Stomach (tissue), 8 donors: ENCODE measurements at regions not wholly inside any gene's neighbourhood (a gene's known extent, or its start where the extent isn't known, plus 50 kb on each side); places are given as distances from the start of the nearest gene placed in this dataset.

ENCODE experiments used
- DNase-seq, 2 donors: peaks; one replicate each; pipeline versions ENCODE4 v3.0.0 to v3.0.0-alpha.2; 2013 to 2019
- H3K27ac ChIP-seq, 5 donors: fragments of 200-600 bp in 4 of 5; sonication (generic) in 4 of 5; one replicate each; pipeline ENCODE4 v1.5.1; 2013 to 2019; ENCODE audit warnings: mild to moderate bottlenecking in 1 of 5, moderate library complexity in 1 of 5
- H3K27me3 ChIP-seq, 3 donors: fragments of 200-600 bp; sonication (generic); one replicate each; pipeline ENCODE4 v1.5.1; 2017 to 2019; ENCODE audit warnings: mixed run types in 1 of 3
- H3K36me3 ChIP-seq, 4 donors: fragments of 200-600 bp; sonication (generic); 1 replicate in 3 of 4; 2 replicates in 1 of 4; pipeline ENCODE4 v1.5.1; 2016 to 2019
- H3K4me1 ChIP-seq, 4 donors: fragments of 200-600 bp; sonication (generic); one replicate each; pipeline ENCODE4 v1.5.1; 2016 to 2019
- H3K4me3 ChIP-seq, 4 donors: fragments of 200-600 bp; sonication (generic) in 3 of 4; one replicate each; pipeline ENCODE4 v1.5.1; 2016 to 2019; ENCODE audit warnings: mild to moderate bottlenecking in 1 of 4
- H3K9me3 ChIP-seq, 4 donors: fragments of 200-600 bp; sonication (generic); one replicate each; pipeline ENCODE4 v1.5.1; 2016 to 2019
- CTCF ChIP-seq, 7 experiments: fragments of 450-650 bp in 4 of 7; fragments of 200-600 bp in 3 of 7; sonication (generic) in 3 of 7; IDR thresholded peaks; one replicate each; pipeline ENCODE4 v1.5.1; 2016 to 2019; ENCODE audit warnings: antibody characterized with exemption in 7 of 7, control low read depth in 2 of 7, mild to moderate bottlenecking in 1 of 7
- EP300 ChIP-seq: sonication (generic); formaldehyde crosslinking; IDR thresholded peaks from one replicate; pipeline ENCODE4 v1.6.1; 2017; ENCODE audit warnings: antibody characterized with exemption
- POLR2A ChIP-seq, 4 donors: fragments of 450-650 bp; IDR thresholded peaks; one replicate each; pipeline ENCODE4 v1.6.1; 2016; ENCODE audit warnings: antibody characterized with exemption in 4 of 4, control low read depth in 2 of 4, mild to moderate bottlenecking in 1 of 4, moderate library complexity in 1 of 4
- POLR2AphosphoS5 ChIP-seq, 3 donors: sonication (generic); formaldehyde crosslinking; IDR thresholded peaks; one replicate each; pipeline ENCODE4 v1.6.1; 2016; ENCODE audit warnings: antibody characterized with exemption in 3 of 3
- WGBS, 5 donors: extraction: QIAGEN DNeasy Blood & Tissue Kit in 3 of 5; methylation state at CpG; one replicate each; pipeline versions ENCODE4 v1.1.5 to v1.1.7; 2013 to 2018; 5-methylcytosine and 5-hydroxymethylcytosine counted together
- intact Hi-C: fragments of 100-400 bp; cut with DNase I; formaldehyde crosslinking; loops from one replicate; pipeline ENCODE4 v1.15.1; 2023; ENCODE audit warnings: low total_unique reads
- donor health status: healthy with polysubstance abuse.
- donor health status: Bipolar disorder and iron deficiency.
- donor health status: healthy.

DNA sequence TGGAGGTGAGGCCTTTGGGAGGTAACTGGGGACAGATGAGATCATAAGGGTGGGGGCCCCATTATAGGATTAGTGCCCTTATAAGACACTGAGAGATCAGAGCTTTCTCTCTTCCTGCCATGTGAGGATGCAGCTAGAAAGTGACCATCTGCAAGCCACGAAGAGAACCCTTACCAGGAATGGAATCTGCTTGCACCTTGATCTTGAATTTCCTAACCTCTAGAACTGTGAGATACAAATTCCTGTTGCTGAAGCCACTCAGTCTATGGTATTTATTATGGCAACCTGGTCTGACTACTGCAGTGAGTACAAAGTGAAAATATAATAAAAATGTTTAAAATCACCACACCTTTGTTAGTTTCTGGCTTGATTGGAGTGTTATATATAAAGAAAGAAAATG lies 388.0 kb downstream of the LMO7 start:
- no peak overlapping the region for H3K4me3 ChIP-seq
- no peak for TF ChIP-seq CTCF (IDR thresholded peaks at IDR 0.05)
- TF ChIP-seq POLR2AphosphoS5 (IDR thresholded peaks at IDR 0.05) = no peak
- TF ChIP-seq EP300 = no peak
- no peak for TF ChIP-seq POLR2A (IDR thresholded peaks at IDR 0.05)
- H3K36me3 ChIP-seq = no peaks in the 10 kb centered on the region
- no peak for DNase-seq
- no peak overlapping the region for H3K27ac ChIP-seq
- no peaks in the 10 kb centered on the region for H3K27me3 ChIP-seq
- H3K4me1 ChIP-seq = no peaks in the 10 kb centered on the region
- H3K9me3 ChIP-seq = peaks cover 0 to 6% (median 0%) of the 10 kb centered on the region in 4 donors
- WGBS, 5 donors = 75 to 89% (median 81%) methylated on average over 1 of the region's 1 CpG
- intact Hi-C loops = no loop called here

GRCh38 chr13:76023652-76024051 lies 387.5 kb downstream of the LMO7 start:
- no peak overlapping the region for H3K27ac ChIP-seq
- no peaks in the 10 kb centered on the region for H3K4me1 ChIP-seq
- DNase-seq = no peak
- H3K36me3 ChIP-seq = no peaks in the 10 kb centered on the region
- H3K9me3 ChIP-seq = peaks cover 0 to 6% (median 0%) of the 10 kb centered on the region in 4 donors
- WGBS, 5 donors = 79 to 81% (median 81%) methylated on average over 2 of the region's 2 CpGs
- no peak overlapping the region for H3K4me3 ChIP-seq
- TF ChIP-seq CTCF (IDR thresholded peaks at IDR 0.05) (no peak), POLR2A (IDR thresholded peaks at IDR 0.05) (no peak), POLR2AphosphoS5 (IDR thresholded peaks at IDR 0.05) (no peak), EP300 (no peak)
- H3K27me3 ChIP-seq = no peaks in the 10 kb centered on the region
- intact Hi-C loops = no loop called here

- intact Hi-C loops = no loop called here
- 78 to 90% (median 85%) methylated on average over 4 of the region's 4 CpGs for WGBS, 5 donors
- Histone ChIP-seq H3K27ac (no peak overlapping the region), H3K9me3 (peaks cover 0 to 6% (median 0%) of the 10 kb centered on the region in 4 donors), H3K4me1 (no peaks in the 10 kb centered on the region), H3K36me3 (no peaks in the 10 kb centered on the region), H3K27me3 (no peaks in the 10 kb centered on the region), H3K4me3 (no peak overlapping the region)
- DNase-seq = no peak
- TF ChIP-seq CTCF (IDR thresholded peaks at IDR 0.05) = no peak
- TF ChIP-seq POLR2A (IDR thresholded peaks at IDR 0.05) = no peak
- no peak for TF ChIP-seq EP300
- TF ChIP-seq POLR2AphosphoS5 (IDR thresholded peaks at IDR 0.05) = no peak
Measured at GRCh38 chr13:76020421-76020955, 384.4 kb downstream of the LMO7 start.

GRCh38 chr13:76019421-76020044 lies 383.4 kb downstream of the LMO7 start:
- H3K27ac ChIP-seq = no peak overlapping the region
- H3K4me3 ChIP-seq = no peak overlapping the region
- intact Hi-C loops = no loop called here
- DNase-seq = peak in 1 of 2 donors; percentile 53
- WGBS, 5 donors = 52 to 73% (median 63%) methylated on average over 19 to 21 of the region's 21 CpGs
- H3K27me3 ChIP-seq = no peaks in the 10 kb centered on the region
- H3K4me1 ChIP-seq = peaks cover 0 to 6% (median 0%) of the 10 kb centered on the region in 4 donors
- TF ChIP-seq POLR2A (IDR thresholded peaks at IDR 0.05) (no peak), POLR2AphosphoS5 (IDR thresholded peaks at IDR 0.05) (no peak), CTCF (IDR thresholded peaks at IDR 0.05) (no peak), EP300 (no peak)
- no peaks in the 10 kb centered on the region for H3K36me3 ChIP-seq
- peaks cover 0 to 6% (median 0%) of the 10 kb centered on the region in 4 donors for H3K9me3 ChIP-seq
